Adrenal gland (tissue), 5 donors: ENCODE measurements at regions not wholly inside any gene's neighbourhood (a gene's known extent, or its start where the extent isn't known, plus 50 kb on each side); places are given as distances from the start of the nearest gene placed in this dataset.

Experiments
- POLR2A ChIP-seq, 2 donors: fragments of 450-650 bp; IDR thresholded peaks; one replicate each; pipeline ENCODE4 v1.6.1; 2017; ENCODE audit warnings: antibody characterized with exemption in 2 of 2, mild to moderate bottlenecking in 2 of 2, moderate library complexity in 1 of 2
- TF ChIP-seq, protein P1 (sequence below), 6 experiments: fragments of 450-650 bp in 4 of 6; fragments of 200-600 bp in 2 of 6; sonication (generic) in 1 of 6; IDR thresholded peaks; 1 replicate in 5 of 6; 2 replicates in 1 of 6; pipeline versions ENCODE4 v1.5.1 to v1.8.0; 2016 to 2021; ENCODE audit warnings: antibody characterized with exemption in 6 of 6, mild to moderate bottlenecking in 2 of 6, moderate library complexity in 1 of 6
- donor health status: DM: no; HTN: no; CAD: no.

- TF ChIP-seq POLR2A (IDR thresholded peaks at IDR 0.05): no peak
- TF ChIP-seq, protein P1, sequence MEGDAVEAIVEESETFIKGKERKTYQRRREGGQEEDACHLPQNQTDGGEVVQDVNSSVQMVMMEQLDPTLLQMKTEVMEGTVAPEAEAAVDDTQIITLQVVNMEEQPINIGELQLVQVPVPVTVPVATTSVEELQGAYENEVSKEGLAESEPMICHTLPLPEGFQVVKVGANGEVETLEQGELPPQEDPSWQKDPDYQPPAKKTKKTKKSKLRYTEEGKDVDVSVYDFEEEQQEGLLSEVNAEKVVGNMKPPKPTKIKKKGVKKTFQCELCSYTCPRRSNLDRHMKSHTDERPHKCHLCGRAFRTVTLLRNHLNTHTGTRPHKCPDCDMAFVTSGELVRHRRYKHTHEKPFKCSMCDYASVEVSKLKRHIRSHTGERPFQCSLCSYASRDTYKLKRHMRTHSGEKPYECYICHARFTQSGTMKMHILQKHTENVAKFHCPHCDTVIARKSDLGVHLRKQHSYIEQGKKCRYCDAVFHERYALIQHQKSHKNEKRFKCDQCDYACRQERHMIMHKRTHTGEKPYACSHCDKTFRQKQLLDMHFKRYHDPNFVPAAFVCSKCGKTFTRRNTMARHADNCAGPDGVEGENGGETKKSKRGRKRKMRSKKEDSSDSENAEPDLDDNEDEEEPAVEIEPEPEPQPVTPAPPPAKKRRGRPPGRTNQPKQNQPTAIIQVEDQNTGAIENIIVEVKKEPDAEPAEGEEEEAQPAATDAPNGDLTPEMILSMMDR (IDR thresholded peaks at IDR 0.05): no peak
These were observed 561.3 kb downstream of the CCER1 start for GRCh38 chr12:90393652-90394051.
